ENCODE measurements at regions not wholly inside any gene's neighbourhood (a gene's known extent, or its start where the extent isn't known, plus 50 kb on each side); places are given as distances from the start of the nearest gene placed in this dataset.
A peak's percentile ranks its signal among the peaks of the same experiment; 100 is the strongest.
"Not testable (repeated sequence)": the region's sequence is repeated elsewhere in the genome, so short reads cannot be mapped to it uniquely, and the experiment has no call there.

- no peak for DNase-seq (ENCODE audit: low spot score in 2 of 2)
- H3K27ac ChIP-seq, result no peak overlapping the region
- H3K9me3 ChIP-seq, result peaks cover 0 to 5% (median 0%) of the 10 kb centered on the region in 4 donors
- H3K4me1 ChIP-seq, result no peaks in the 10 kb centered on the region
- WGBS, 2 donors, result 37 to 50% methylated on average over 4 of the region's 4 CpGs
- H3K4me3 ChIP-seq, result no peak overlapping the region
- H3K27me3 ChIP-seq, result no peaks in the 10 kb centered on the region
- TF ChIP-seq, protein P1, sequence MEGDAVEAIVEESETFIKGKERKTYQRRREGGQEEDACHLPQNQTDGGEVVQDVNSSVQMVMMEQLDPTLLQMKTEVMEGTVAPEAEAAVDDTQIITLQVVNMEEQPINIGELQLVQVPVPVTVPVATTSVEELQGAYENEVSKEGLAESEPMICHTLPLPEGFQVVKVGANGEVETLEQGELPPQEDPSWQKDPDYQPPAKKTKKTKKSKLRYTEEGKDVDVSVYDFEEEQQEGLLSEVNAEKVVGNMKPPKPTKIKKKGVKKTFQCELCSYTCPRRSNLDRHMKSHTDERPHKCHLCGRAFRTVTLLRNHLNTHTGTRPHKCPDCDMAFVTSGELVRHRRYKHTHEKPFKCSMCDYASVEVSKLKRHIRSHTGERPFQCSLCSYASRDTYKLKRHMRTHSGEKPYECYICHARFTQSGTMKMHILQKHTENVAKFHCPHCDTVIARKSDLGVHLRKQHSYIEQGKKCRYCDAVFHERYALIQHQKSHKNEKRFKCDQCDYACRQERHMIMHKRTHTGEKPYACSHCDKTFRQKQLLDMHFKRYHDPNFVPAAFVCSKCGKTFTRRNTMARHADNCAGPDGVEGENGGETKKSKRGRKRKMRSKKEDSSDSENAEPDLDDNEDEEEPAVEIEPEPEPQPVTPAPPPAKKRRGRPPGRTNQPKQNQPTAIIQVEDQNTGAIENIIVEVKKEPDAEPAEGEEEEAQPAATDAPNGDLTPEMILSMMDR (IDR thresholded peaks at IDR 0.05), result no peak
- TF ChIP-seq POLR2A (IDR thresholded peaks at IDR 0.05), result no peak
- TF ChIP-seq EP300 (IDR thresholded peaks at IDR 0.05), result no peak
- H3K36me3 ChIP-seq, result no peaks in the 10 kb centered on the region
Observed at GRCh38 chr3:181327349-181327748, 337.8 kb upstream of the DNAJC19 start.

DNA sequence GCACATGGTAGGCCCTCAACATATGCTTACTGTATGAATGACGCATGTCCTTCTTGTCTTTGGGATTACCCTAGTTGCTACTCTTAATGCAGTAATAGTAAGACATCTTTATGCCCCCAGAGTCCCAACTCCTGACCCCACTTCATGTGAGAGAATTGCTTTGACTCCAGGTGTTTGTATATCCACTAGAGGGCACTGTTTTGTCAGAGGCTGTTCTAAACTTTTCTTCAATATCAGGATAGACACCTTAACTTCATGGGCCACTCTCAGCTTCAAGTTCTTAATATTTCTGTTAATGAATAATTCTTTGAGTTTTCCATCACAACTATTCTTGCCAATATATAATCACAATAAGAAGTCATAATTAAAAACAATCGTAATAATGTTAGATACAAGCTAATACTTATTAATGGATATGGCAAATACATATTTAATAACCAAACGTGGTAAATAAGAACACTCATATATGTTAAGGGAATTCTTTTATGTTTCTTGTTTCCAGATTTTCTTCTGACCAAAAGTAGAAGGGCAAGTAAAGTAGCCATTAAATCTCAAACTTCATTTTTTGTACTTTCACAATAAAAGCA is 337.2 kb upstream of the DNAJC19 start:
- H3K4me1 ChIP-seq, result no peaks in the 10 kb centered on the region
- no peaks in the 10 kb centered on the region for H3K27me3 ChIP-seq
- peaks cover 0 to 9% (median 0%) of the 10 kb centered on the region in 4 donors for H3K9me3 ChIP-seq
- peak overlapping the region in 1 of 4 donors; percentile 45 for H3K27ac ChIP-seq
- H3K4me3 ChIP-seq, result no peak overlapping the region
- TF ChIP-seq, protein P1 (IDR thresholded peaks at IDR 0.05), result peak; percentile 50 to 67 (median 56)
- TF ChIP-seq EP300 (IDR thresholded peaks at IDR 0.05), result no peak
- peak in 1 of 2 donors; percentile 5 for DNase-seq (ENCODE audit: low spot score in 2 of 2)
- WGBS, 2 donors, result 51 to 59% methylated on average over 3 of the region's 3 CpGs
- no peaks in the 10 kb centered on the region for H3K36me3 ChIP-seq

GRCh38 chr3:181324516-181324915 is 335.0 kb upstream of the DNAJC19 start:
- H3K27ac ChIP-seq, result not testable (repeated sequence)
- 82 to 84% methylated on average over 5 of the region's 5 CpGs for WGBS, 2 donors

DNA sequence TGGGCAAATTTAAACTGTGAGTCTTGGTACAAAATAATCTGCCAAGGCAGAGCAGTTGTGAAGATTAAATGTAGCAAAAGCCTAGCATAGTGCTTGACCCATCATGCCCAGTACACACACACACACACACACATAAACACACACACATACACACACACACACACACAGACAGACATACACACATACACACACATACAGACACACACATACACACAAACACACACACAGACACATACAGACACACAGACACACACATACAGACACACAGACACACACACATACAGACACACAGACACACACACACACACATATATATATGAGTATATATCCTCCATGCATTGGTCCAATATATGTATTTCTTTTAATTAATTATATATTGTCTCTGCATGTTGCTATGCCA is 328.8 kb upstream of the DNAJC19 start:
- no peak for DNase-seq (ENCODE audit: low spot score in 2 of 2)
- TF ChIP-seq EP300 (IDR thresholded peaks at IDR 0.05) (no peak), POLR2A (IDR thresholded peaks at IDR 0.05) (no peak)
- H3K9me3 ChIP-seq, result peaks cover 0 to 14% (median 0%) of the 10 kb centered on the region in 4 donors
- no peaks in the 10 kb centered on the region for H3K36me3 ChIP-seq
- H3K4me3 ChIP-seq, result no peak overlapping the region
- no peak overlapping the region for H3K27ac ChIP-seq
- no peaks in the 10 kb centered on the region for H3K27me3 ChIP-seq
- H3K4me1 ChIP-seq, result no peaks in the 10 kb centered on the region

More at GRCh38 chr3:181324516-181324915, 335.0 kb upstream of the DNAJC19 start:
- not testable (repeated sequence) for DNase-seq (ENCODE audit: low spot score in 2 of 2); H3K27me3 ChIP-seq; H3K36me3 ChIP-seq; H3K4me3 ChIP-seq; H3K4me1 ChIP-seq
- H3K9me3 ChIP-seq, result peaks cover 0 to 14% (median 0%) of the 10 kb centered on the region in 4 donors

DNA sequence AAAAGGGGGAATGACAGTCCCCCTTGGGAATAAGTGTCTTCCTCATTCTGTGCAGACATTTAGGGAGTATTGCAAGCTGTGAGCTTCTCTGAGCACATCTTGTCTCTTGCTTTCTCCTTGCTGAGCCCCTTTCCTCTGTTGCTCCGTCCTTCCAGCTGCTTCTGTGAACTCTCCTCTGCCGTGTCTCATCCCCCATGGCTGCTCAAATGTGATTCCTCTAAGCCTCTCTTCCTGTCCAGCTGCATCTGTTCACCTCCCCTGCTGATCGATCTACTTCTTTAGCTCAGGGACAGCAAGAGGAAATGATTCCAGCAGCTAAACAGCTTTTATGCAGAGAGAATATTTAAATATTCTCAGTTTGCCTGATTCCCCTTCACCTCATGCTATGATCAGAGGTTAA is 328.0 kb upstream of the DNAJC19 start:
- WGBS, 2 donors, result 26 to 44% methylated on average over 3 of the region's 3 CpGs
- DNase-seq (ENCODE audit: low spot score in 2 of 2), result no peak
- TF ChIP-seq POLR2A (IDR thresholded peaks at IDR 0.05) (no peak), EP300 (IDR thresholded peaks at IDR 0.05) (no peak)
- TF ChIP-seq, protein P1 (IDR thresholded peaks at IDR 0.05), result no peak
- Histone ChIP-seq H3K27ac (no peak overlapping the region), H3K9me3 (peaks cover 0 to 11% (median 0%) of the 10 kb centered on the region in 4 donors), H3K27me3 (no peaks in the 10 kb centered on the region), H3K4me3 (no peak overlapping the region), H3K36me3 (no peaks in the 10 kb centered on the region), H3K4me1 (no peaks in the 10 kb centered on the region)

GRCh38 chr3:181316482-181316881 is 326.9 kb upstream of the DNAJC19 start:
- WGBS, 2 donors, result 12% methylated on average over 1 of the region's 1 CpG
- Histone ChIP-seq H3K4me3 (no peak overlapping the region), H3K36me3 (no peaks in the 10 kb centered on the region), H3K27me3 (no peaks in the 10 kb centered on the region), H3K9me3 (peaks cover 0 to 2% (median 0%) of the 10 kb centered on the region in 4 donors), H3K27ac (no peak overlapping the region), H3K4me1 (no peaks in the 10 kb centered on the region)
- TF ChIP-seq POLR2A (IDR thresholded peaks at IDR 0.05), result no peak
- no peak for TF ChIP-seq EP300 (IDR thresholded peaks at IDR 0.05)
- TF ChIP-seq, protein P1 (IDR thresholded peaks at IDR 0.05), result no peak
- no peak for DNase-seq (ENCODE audit: low spot score in 2 of 2)

Data from tibial nerve (tissue), 4 donors.